ENCODE measurements at regions not wholly inside any gene's neighbourhood (a gene's known extent, or its start where the extent isn't known, plus 50 kb on each side); places are given as distances from the start of the nearest gene placed in this dataset.

- Histone ChIP-seq H3K27me3 (replicated peaks) (no peaks in the 10 kb centered on the region), H3K27ac (no peak overlapping the region), H3K4me3 (ENCODE audit: low read depth, low read length) (no peak overlapping the region), H3K36me3 (replicated peaks) (no peaks in the 10 kb centered on the region)
- no peak for TF ChIP-seq CTCF (IDR thresholded peaks at IDR 0.05; ENCODE audit: low read depth, low read length, missing control alignments)
- no peak for DNase-seq
- in situ Hi-C loops (cut with HindIII; ENCODE audit: low pct_ligation_motif_present, low sequenced_read_pairs), result no loop called here
Observed at GRCh38 chr10:2908851-2909630, 158.3 kb upstream of the PFKP start.

- Histone ChIP-seq H3K4me3 (ENCODE audit: low read depth, low read length) (no peak overlapping the region), H3K27me3 (replicated peaks) (no peaks in the 10 kb centered on the region), H3K36me3 (replicated peaks) (no peaks in the 10 kb centered on the region), H3K27ac (no peak overlapping the region)
- no peak for DNase-seq
- TF ChIP-seq CTCF (IDR thresholded peaks at IDR 0.05; ENCODE audit: low read depth, low read length, missing control alignments), result no peak
- in situ Hi-C loops (cut with HindIII; ENCODE audit: low pct_ligation_motif_present, low sequenced_read_pairs), result no loop called here
Observed at GRCh38 chr10:2906974-2907373, 160.4 kb upstream of the PFKP start.

GRCh38 chr10:2905851-2906250, 161.5 kb upstream of the PFKP start:
- Histone ChIP-seq H3K27ac (no peak overlapping the region), H3K36me3 (replicated peaks) (no peaks in the 10 kb centered on the region), H3K4me3 (ENCODE audit: low read depth, low read length) (no peak overlapping the region), H3K27me3 (replicated peaks) (no peaks in the 10 kb centered on the region)
- TF ChIP-seq CTCF (IDR thresholded peaks at IDR 0.05; ENCODE audit: low read depth, low read length, missing control alignments), result no peak
- in situ Hi-C loops (cut with HindIII; ENCODE audit: low pct_ligation_motif_present, low sequenced_read_pairs), result no loop called here
- no peak for DNase-seq

- DNase-seq, result no peak
- Histone ChIP-seq H3K36me3 (replicated peaks) (no peaks in the 10 kb centered on the region), H3K27ac (no peak overlapping the region), H3K27me3 (replicated peaks) (no peaks in the 10 kb centered on the region), H3K4me3 (ENCODE audit: low read depth, low read length) (no peak overlapping the region)
- in situ Hi-C loops (cut with HindIII; ENCODE audit: low pct_ligation_motif_present, low sequenced_read_pairs), result no loop called here
- TF ChIP-seq CTCF (IDR thresholded peaks at IDR 0.05; ENCODE audit: low read depth, low read length, missing control alignments), result no peak
Observed at GRCh38 chr10:2900530-2900929, 166.8 kb upstream of the PFKP start.

- Histone ChIP-seq H3K27ac (no peak overlapping the region), H3K27me3 (replicated peaks) (no peaks in the 10 kb centered on the region), H3K4me3 (ENCODE audit: low read depth, low read length) (no peak overlapping the region), H3K36me3 (replicated peaks) (no peaks in the 10 kb centered on the region)
- no peak for TF ChIP-seq CTCF (IDR thresholded peaks at IDR 0.05; ENCODE audit: low read depth, low read length, missing control alignments)
- DNase-seq, result no peak
- in situ Hi-C loops (cut with HindIII; ENCODE audit: low pct_ligation_motif_present, low sequenced_read_pairs), result no loop called here
Observed at GRCh38 chr10:2899246-2899951, 167.9 kb upstream of the PFKP start.

All from brain microvascular endothelial cell (primary cell).